ENCODE measurements at regions not wholly inside any gene's neighbourhood (a gene's known extent, or its start where the extent isn't known, plus 50 kb on each side); places are given as distances from the start of the nearest gene placed in this dataset.
"Not testable (repeated sequence)": the region's sequence is repeated elsewhere in the genome, so short reads cannot be mapped to it uniquely, and the experiment has no call there.

- no peak for DNase-seq (ENCODE audit: low spot score)
Observed at GRCh38 chr4:103415801-103416200, 217.7 kb upstream of the CENPE start.

- DNase-seq (ENCODE audit: low spot score): not testable (repeated sequence)
Observed at GRCh38 chr4:103412646-103413045, 214.5 kb upstream of the CENPE start.

- DNase-seq (ENCODE audit: low spot score): no peak
Observed at GRCh38 chr4:103410386-103410785, 212.2 kb upstream of the CENPE start.

- DNase-seq (ENCODE audit: low spot score): no peak
Observed at GRCh38 chr4:103405415-103405814, 207.3 kb upstream of the CENPE start.

- no peak for DNase-seq (ENCODE audit: low spot score)
Observed at GRCh38 chr4:103403619-103404018, 205.5 kb upstream of the CENPE start.

GRCh38 chr4:103402198-103402597, 204.1 kb upstream of the CENPE start:
- DNase-seq (ENCODE audit: low spot score): no peak

GRCh38 chr4:103400405-103400804, 202.3 kb upstream of the CENPE start:
- DNase-seq (ENCODE audit: low spot score): no peak

- no peak for DNase-seq (ENCODE audit: low spot score)
Observed at GRCh38 chr4:103397541-103397940, 199.4 kb upstream of the CENPE start.

GRCh38 chr4:103387508-103388011, 189.4 kb upstream of the CENPE start:
- not testable (repeated sequence) for DNase-seq (ENCODE audit: low spot score)

GRCh38 chr4:103385565-103385964, 187.4 kb upstream of the CENPE start:
- DNase-seq (ENCODE audit: low spot score): not testable (repeated sequence)

GRCh38 chr4:103375278-103375677, 177.1 kb upstream of the CENPE start:
- DNase-seq (ENCODE audit: low spot score): no peak

GRCh38 chr4:103374758-103375157, 176.6 kb upstream of the CENPE start:
- DNase-seq (ENCODE audit: low spot score): no peak

GRCh38 chr4:103374306-103374705, 176.2 kb upstream of the CENPE start:
- DNase-seq (ENCODE audit: low spot score): no peak

- no peak for DNase-seq (ENCODE audit: low spot score)
Observed at GRCh38 chr4:103372002-103372558, 173.9 kb upstream of the CENPE start.

- DNase-seq (ENCODE audit: low spot score): no peak
Observed at GRCh38 chr4:103370336-103370735, 172.2 kb upstream of the CENPE start.

- DNase-seq (ENCODE audit: low spot score): no peak
Observed at GRCh38 chr4:103365285-103365684, 167.1 kb upstream of the CENPE start.

- DNase-seq (ENCODE audit: low spot score): no peak
Observed at GRCh38 chr4:103364083-103364482, 165.9 kb upstream of the CENPE start.

- no peak for DNase-seq (ENCODE audit: low spot score)
Observed at GRCh38 chr4:103361926-103362325, 163.8 kb upstream of the CENPE start.

GRCh38 chr4:103359900-103360299, 161.8 kb upstream of the CENPE start:
- no peak for DNase-seq (ENCODE audit: low spot score)

GRCh38 chr4:103354006-103354405, 155.9 kb upstream of the CENPE start:
- DNase-seq (ENCODE audit: low spot score): no peak

- no peak for DNase-seq (ENCODE audit: low spot score)
Observed at GRCh38 chr4:103329642-103330041, 131.5 kb upstream of the CENPE start.

GRCh38 chr4:103324811-103325210, 126.7 kb upstream of the CENPE start:
- DNase-seq (ENCODE audit: low spot score): no peak

GRCh38 chr4:103318327-103318726, 120.2 kb upstream of the CENPE start:
- no peak for DNase-seq (ENCODE audit: low spot score)

GRCh38 chr4:103308248-103308561, 110.1 kb upstream of the CENPE start:
- no peak for DNase-seq (ENCODE audit: low spot score)

Measured in D341Med (cell line).